ENCODE measurements at regions not wholly inside any gene's neighbourhood (a gene's known extent, or its start where the extent isn't known, plus 50 kb on each side); places are given as distances from the start of the nearest gene placed in this dataset.

DNA sequence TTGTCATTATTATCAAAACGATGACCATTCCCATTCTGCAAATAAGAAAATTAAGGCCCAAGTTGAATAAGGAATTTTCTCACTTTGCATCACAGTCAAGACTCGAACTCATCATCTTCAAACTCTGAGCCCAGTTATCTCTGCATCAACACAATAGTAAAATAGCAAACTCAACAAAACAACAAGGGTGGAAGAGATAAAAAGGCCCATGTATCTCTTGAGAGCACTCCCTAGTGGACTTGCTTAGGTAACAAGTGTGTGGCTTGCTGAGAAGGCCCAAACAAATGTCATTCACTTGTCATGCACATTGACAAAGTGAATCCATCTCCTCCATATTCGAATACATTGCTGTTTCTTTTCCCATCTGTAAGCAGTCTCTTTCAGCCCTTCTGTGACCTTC, 412.0 kb upstream of the MAF start:
- TF ChIP-seq POLR2A (IDR thresholded peaks at IDR 0.05), result no peak
- TF ChIP-seq, protein P1, sequence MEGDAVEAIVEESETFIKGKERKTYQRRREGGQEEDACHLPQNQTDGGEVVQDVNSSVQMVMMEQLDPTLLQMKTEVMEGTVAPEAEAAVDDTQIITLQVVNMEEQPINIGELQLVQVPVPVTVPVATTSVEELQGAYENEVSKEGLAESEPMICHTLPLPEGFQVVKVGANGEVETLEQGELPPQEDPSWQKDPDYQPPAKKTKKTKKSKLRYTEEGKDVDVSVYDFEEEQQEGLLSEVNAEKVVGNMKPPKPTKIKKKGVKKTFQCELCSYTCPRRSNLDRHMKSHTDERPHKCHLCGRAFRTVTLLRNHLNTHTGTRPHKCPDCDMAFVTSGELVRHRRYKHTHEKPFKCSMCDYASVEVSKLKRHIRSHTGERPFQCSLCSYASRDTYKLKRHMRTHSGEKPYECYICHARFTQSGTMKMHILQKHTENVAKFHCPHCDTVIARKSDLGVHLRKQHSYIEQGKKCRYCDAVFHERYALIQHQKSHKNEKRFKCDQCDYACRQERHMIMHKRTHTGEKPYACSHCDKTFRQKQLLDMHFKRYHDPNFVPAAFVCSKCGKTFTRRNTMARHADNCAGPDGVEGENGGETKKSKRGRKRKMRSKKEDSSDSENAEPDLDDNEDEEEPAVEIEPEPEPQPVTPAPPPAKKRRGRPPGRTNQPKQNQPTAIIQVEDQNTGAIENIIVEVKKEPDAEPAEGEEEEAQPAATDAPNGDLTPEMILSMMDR (IDR thresholded peaks at IDR 0.05), result no peak
